NT2/D1 (cell line): ENCODE measurements at regions not wholly inside any gene's neighbourhood (a gene's known extent, or its start where the extent isn't known, plus 50 kb on each side); places are given as distances from the start of the nearest gene placed in this dataset.

Experiments used
- YY1 ChIP-seq: IDR thresholded peaks from 2 replicates; pipeline ENCODE4 v1.6.1; 2011; ENCODE audit not compliant: insufficient read length, insufficient read depth
- ZNF274 ChIP-seq: IDR thresholded peaks from 2 replicates; pipeline ENCODE4 v1.6.1; 2011; ENCODE audit warnings: mild to moderate bottlenecking, low read depth, low read length

GRCh38 chr6:95087394-95088097 is 489.8 kb upstream of the MANEA start:
- TF ChIP-seq YY1, result no peak
- TF ChIP-seq ZNF274, result no peak
